ENCODE measurements at regions not wholly inside any gene's neighbourhood (a gene's known extent, or its start where the extent isn't known, plus 50 kb on each side); places are given as distances from the start of the nearest gene placed in this dataset.
A peak's percentile ranks its signal among the peaks of the same experiment; 100 is the strongest.

GRCh38 chr7:18225067-18225466 lies 197.4 kb upstream of the PRPS1L1 start:
- peaks cover 10% of the 10 kb centered on the region for H3K4me1 ChIP-seq (ENCODE audit: control insufficient read depth, insufficient read depth, low read length)
- H3K4me3 ChIP-seq (ENCODE audit: low read depth, low read length), result no peak overlapping the region
- H3K27ac ChIP-seq (ENCODE audit: extremely low read depth, low read depth, low read length), result no peak overlapping the region
- no peaks in the 10 kb centered on the region for H3K36me3 ChIP-seq (ENCODE audit: control insufficient read depth in 2 of 2, insufficient read depth in 1 of 2, low read length in 2 of 2)
- H3K9me3 ChIP-seq (ENCODE audit: control insufficient read depth, insufficient read depth, low read depth, low read length), result no peaks in the 10 kb centered on the region
- ChIA-PET POLR2A (no interaction called here), CTCF (no interaction called here)
- TF ChIP-seq ZFP3 (tag by site-specific recombination; IDR thresholded peaks at IDR 0.05; ENCODE audit: low read depth), result no peak
- no peak for TF ChIP-seq ZNF202 (tag by site-specific recombination; IDR thresholded peaks at IDR 0.05; ENCODE audit: borderline replicate concordance)
- TF ChIP-seq, protein P1, sequence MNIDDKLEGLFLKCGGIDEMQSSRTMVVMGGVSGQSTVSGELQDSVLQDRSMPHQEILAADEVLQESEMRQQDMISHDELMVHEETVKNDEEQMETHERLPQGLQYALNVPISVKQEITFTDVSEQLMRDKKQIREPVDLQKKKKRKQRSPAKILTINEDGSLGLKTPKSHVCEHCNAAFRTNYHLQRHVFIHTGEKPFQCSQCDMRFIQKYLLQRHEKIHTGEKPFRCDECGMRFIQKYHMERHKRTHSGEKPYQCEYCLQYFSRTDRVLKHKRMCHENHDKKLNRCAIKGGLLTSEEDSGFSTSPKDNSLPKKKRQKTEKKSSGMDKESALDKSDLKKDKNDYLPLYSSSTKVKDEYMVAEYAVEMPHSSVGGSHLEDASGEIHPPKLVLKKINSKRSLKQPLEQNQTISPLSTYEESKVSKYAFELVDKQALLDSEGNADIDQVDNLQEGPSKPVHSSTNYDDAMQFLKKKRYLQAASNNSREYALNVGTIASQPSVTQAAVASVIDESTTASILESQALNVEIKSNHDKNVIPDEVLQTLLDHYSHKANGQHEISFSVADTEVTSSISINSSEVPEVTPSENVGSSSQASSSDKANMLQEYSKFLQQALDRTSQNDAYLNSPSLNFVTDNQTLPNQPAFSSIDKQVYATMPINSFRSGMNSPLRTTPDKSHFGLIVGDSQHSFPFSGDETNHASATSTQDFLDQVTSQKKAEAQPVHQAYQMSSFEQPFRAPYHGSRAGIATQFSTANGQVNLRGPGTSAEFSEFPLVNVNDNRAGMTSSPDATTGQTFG (tag by site-specific recombination; IDR thresholded peaks at IDR 0.05; ENCODE audit: borderline replicate concordance), result no peak
- no peak for TF ChIP-seq ZNF214 (tag by site-specific recombination; IDR thresholded peaks at IDR 0.05; ENCODE audit: borderline replicate concordance)
- no peak for TF ChIP-seq ZNF596 (tag by site-specific recombination; IDR thresholded peaks at IDR 0.05)
- TF ChIP-seq ZNF791 (tag by site-specific recombination; IDR thresholded peaks at IDR 0.05), result no peak
- TF ChIP-seq BCL11B (tag by site-specific recombination; IDR thresholded peaks at IDR 0.05; ENCODE audit: low read depth), result no peak
- no peak for TF ChIP-seq ZNF433 (tag by site-specific recombination; IDR thresholded peaks at IDR 0.05; ENCODE audit: low read depth)
- no peak for TF ChIP-seq ZNF221 (tag by site-specific recombination; IDR thresholded peaks at IDR 0.05; ENCODE audit: borderline replicate concordance)
- TF ChIP-seq SP7 (tag by site-specific recombination; IDR thresholded peaks at IDR 0.05), result no peak
- TF ChIP-seq, protein P2, sequence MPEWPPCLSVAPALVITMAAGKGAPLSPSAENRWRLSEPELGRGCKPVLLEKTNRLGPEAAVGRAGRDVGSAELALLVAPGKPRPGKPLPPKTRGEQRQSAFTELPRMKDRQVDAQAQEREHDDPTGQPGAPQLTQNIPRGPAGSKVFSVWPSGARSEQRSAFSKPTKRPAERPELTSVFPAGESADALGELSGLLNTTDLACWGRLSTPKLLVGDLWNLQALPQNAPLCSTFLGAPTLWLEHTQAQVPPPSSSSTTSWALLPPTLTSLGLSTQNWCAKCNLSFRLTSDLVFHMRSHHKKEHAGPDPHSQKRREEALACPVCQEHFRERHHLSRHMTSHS (tag by site-specific recombination; IDR thresholded peaks at IDR 0.05), result no peak
- TF ChIP-seq ZNF239 (tag by site-specific recombination; IDR thresholded peaks at IDR 0.05), result no peak

- no peak overlapping the region for H3K27ac ChIP-seq (ENCODE audit: extremely low read depth, low read depth, low read length)
- H3K9me3 ChIP-seq (ENCODE audit: control insufficient read depth, insufficient read depth, low read depth, low read length), result no peaks in the 10 kb centered on the region
- ChIA-PET CTCF (no interaction called here), POLR2A (no interaction called here)
- no peak for TF ChIP-seq BCL11A (tag by site-specific recombination; IDR thresholded peaks at IDR 0.05; ENCODE audit: low read depth)
- TF ChIP-seq, protein P3, sequence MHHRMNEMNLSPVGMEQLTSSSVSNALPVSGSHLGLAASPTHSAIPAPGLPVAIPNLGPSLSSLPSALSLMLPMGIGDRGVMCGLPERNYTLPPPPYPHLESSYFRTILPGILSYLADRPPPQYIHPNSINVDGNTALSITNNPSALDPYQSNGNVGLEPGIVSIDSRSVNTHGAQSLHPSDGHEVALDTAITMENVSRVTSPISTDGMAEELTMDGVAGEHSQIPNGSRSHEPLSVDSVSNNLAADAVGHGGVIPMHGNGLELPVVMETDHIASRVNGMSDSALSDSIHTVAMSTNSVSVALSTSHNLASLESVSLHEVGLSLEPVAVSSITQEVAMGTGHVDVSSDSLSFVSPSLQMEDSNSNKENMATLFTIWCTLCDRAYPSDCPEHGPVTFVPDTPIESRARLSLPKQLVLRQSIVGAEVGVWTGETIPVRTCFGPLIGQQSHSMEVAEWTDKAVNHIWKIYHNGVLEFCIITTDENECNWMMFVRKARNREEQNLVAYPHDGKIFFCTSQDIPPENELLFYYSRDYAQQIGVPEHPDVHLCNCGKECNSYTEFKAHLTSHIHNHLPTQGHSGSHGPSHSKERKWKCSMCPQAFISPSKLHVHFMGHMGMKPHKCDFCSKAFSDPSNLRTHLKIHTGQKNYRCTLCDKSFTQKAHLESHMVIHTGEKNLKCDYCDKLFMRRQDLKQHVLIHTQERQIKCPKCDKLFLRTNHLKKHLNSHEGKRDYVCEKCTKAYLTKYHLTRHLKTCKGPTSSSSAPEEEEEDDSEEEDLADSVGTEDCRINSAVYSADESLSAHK (tag by site-specific recombination; IDR thresholded peaks at IDR 0.05), result no peak
- TF ChIP-seq ZNF19 (tag by site-specific recombination; IDR thresholded peaks at IDR 0.05; ENCODE audit: low read depth), result no peak
- no peak for TF ChIP-seq ZNF776 (tag by site-specific recombination; IDR thresholded peaks at IDR 0.05; ENCODE audit: borderline replicate concordance)
- H3K36me3 ChIP-seq (ENCODE audit: control insufficient read depth in 2 of 2, insufficient read depth in 1 of 2, low read length in 2 of 2), result no peaks in the 10 kb centered on the region
- no peak overlapping the region for H3K4me3 ChIP-seq (ENCODE audit: low read depth, low read length)
- peaks cover 10% of the 10 kb centered on the region for H3K4me1 ChIP-seq (ENCODE audit: control insufficient read depth, insufficient read depth, low read length)
These were observed 199.0 kb upstream of the PRPS1L1 start for GRCh38 chr7:18226598-18226997.

GRCh38 chr7:18228686-18229085 lies 201.0 kb upstream of the PRPS1L1 start:
- Histone ChIP-seq H3K9me3 (ENCODE audit: control insufficient read depth, insufficient read depth, low read depth, low read length) (no peaks in the 10 kb centered on the region), H3K4me1 (ENCODE audit: control insufficient read depth, insufficient read depth, low read length) (peaks cover 6% of the 10 kb centered on the region; the same call in 1 of the 2 replicates), H3K4me3 (ENCODE audit: low read depth, low read length) (no peak overlapping the region), H3K27ac (ENCODE audit: extremely low read depth, low read depth, low read length) (no peak overlapping the region), H3K36me3 (ENCODE audit: control insufficient read depth in 2 of 2, insufficient read depth in 1 of 2, low read length in 2 of 2) (no peaks in the 10 kb centered on the region)
- ChIA-PET POLR2A (no interaction called here), CTCF (interaction anchor here (0.6 kb wide), 1 partner anchor 121 kb away, joined by 3 read pairs; no protein-coding TSS in a partner anchor)
- TF ChIP-seq, protein P4, sequence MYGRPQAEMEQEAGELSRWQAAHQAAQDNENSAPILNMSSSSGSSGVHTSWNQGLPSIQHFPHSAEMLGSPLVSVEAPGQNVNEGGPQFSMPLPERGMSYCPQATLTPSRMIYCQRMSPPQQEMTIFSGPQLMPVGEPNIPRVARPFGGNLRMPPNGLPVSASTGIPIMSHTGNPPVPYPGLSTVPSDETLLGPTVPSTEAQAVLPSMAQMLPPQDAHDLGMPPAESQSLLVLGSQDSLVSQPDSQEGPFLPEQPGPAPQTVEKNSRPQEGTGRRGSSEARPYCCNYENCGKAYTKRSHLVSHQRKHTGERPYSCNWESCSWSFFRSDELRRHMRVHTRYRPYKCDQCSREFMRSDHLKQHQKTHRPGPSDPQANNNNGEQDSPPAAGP (tag by site-specific recombination; IDR thresholded peaks at IDR 0.05), result no peak
- TF ChIP-seq, protein P3 (tag by site-specific recombination; IDR thresholded peaks at IDR 0.05), result peak; percentile 47
- TF ChIP-seq ZNF529 (tag by site-specific recombination; IDR thresholded peaks at IDR 0.05; ENCODE audit: insufficient replicate concordance), result no peak
